Transverse colon (tissue), 4 donors: ENCODE measurements at regions not wholly inside any gene's neighbourhood (a gene's known extent, or its start where the extent isn't known, plus 50 kb on each side); places are given as distances from the start of the nearest gene placed in this dataset.

Experiments
- DNase-seq: peaks from one replicate; pipeline ENCODE4 v3.0.0-alpha.2; 2019
- H3K27ac ChIP-seq, 4 donors: fragments of 200-600 bp; sonication (generic); 2 replicates each; pipeline ENCODE4 v1.5.1; 2016 to 2018; ENCODE audit warnings: inconsistent platforms in 4 of 4
- H3K27me3 ChIP-seq: fragments of 200-600 bp; sonication (generic); 2 replicates; pipeline ENCODE4 v1.5.1; 2017; ENCODE audit warnings: inconsistent platforms
- H3K36me3 ChIP-seq, 4 donors: fragments of 200-600 bp; sonication (generic); 2 replicates each; pipeline ENCODE4 v1.5.1; 2017 to 2019; ENCODE audit warnings: inconsistent platforms in 4 of 4
- H3K4me1 ChIP-seq, 4 donors: fragments of 200-600 bp; sonication (generic); 2 replicates each; pipeline ENCODE4 v1.5.1; 2017 to 2020; ENCODE audit warnings: inconsistent platforms in 4 of 4
- H3K4me3 ChIP-seq, 4 donors: fragments of 200-600 bp; sonication (generic); 1 replicate in 1 of 4; 2 replicates in 3 of 4; pipeline versions ENCODE4 v1.5.1 to v1.6.1; 2017 to 2019; ENCODE audit warnings: inconsistent platforms in 4 of 4
- H3K9me3 ChIP-seq, 2 donors: fragments of 200-600 bp; sonication (generic); 2 replicates each; pipeline ENCODE4 v1.5.1; 2017 to 2019; ENCODE audit warnings: inconsistent platforms in 2 of 2
- CTCF ChIP-seq, 5 experiments: fragments of 200-600 bp in 3 of 5; fragments of 450-650 bp in 2 of 5; sonication (generic) in 3 of 5; IDR thresholded peaks; 1 replicate in 2 of 5; 2 replicates in 3 of 5; pipeline ENCODE4 v1.5.1; 2016 to 2017; ENCODE audit warnings: antibody characterized with exemption in 5 of 5, inconsistent platforms in 3 of 5, mild to moderate bottlenecking in 2 of 5, moderate library complexity in 1 of 5
- EP300 ChIP-seq: sonication (generic); formaldehyde crosslinking; IDR thresholded peaks from one replicate; pipeline ENCODE4 v1.6.1; 2017; ENCODE audit warnings: antibody characterized with exemption, low read depth
- POLR2A ChIP-seq: fragments of 450-650 bp; IDR thresholded peaks from one replicate; pipeline ENCODE4 v1.6.1; 2016; ENCODE audit warnings: antibody characterized with exemption, mild to moderate bottlenecking, moderate library complexity
- POLR2AphosphoS5 ChIP-seq, 3 donors: sonication (generic); formaldehyde crosslinking; IDR thresholded peaks; one replicate each; pipeline ENCODE4 v1.6.1; 2016; ENCODE audit warnings: antibody characterized with exemption in 3 of 3
- WGBS, 2 donors: methylation state at CpG; one replicate each; pipeline ENCODE4 v1.1.5; 2018; ENCODE audit warnings: low coverage in 1 of 2; 5-methylcytosine and 5-hydroxymethylcytosine counted together
- in situ Hi-C, 4 donors: fragments of 200-750 bp; cut with MboI; loops; one replicate each; pipeline versions ENCODE4 v1.15.0 to v1.15.1; 2017; ENCODE audit warnings: low sequenced_read_pairs in 3 of 4, low pct_ligation_motif_present in 1 of 4, low pct_unique_long_range_greater_than_20kb in 1 of 4
- intact Hi-C: fragments of 100-400 bp; cut with DNase I; formaldehyde crosslinking; loops from one replicate; pipeline ENCODE4 v1.15.1; 2023; ENCODE audit warnings: low total_unique reads

GRCh38 chr2:228658998-228659397 is 477.5 kb upstream of the SPHKAP start:
- 89 to 96% methylated on average over 5 of the region's 5 CpGs for WGBS, 2 donors
- intact Hi-C loops = no loop called here
- DNase-seq = no peak
- Histone ChIP-seq H3K4me3 (no peak overlapping the region), H3K4me1 (no peaks in the 10 kb centered on the region), H3K9me3 (no peaks in the 10 kb centered on the region), H3K27me3 (no peaks in the 10 kb centered on the region), H3K36me3 (no peaks in the 10 kb centered on the region), H3K27ac (no peak overlapping the region)
- TF ChIP-seq CTCF (IDR thresholded peaks at IDR 0.05) = no peak
- TF ChIP-seq POLR2AphosphoS5 (IDR thresholded peaks at IDR 0.05) = no peak
- TF ChIP-seq EP300 = no peak
- no peak for TF ChIP-seq POLR2A
- in situ Hi-C loops = loop anchor here in 2 of 4 donors (25.0 kb wide), 2 partner anchors 597 to 772 kb away; no protein-coding TSS in a partner anchor

- intact Hi-C loops (no loop called here), in situ Hi-C loops (loop anchor here in 2 of 4 donors (25.0 kb wide), 2 partner anchors 596 to 771 kb away; no protein-coding TSS in a partner anchor)
- no peaks in the 10 kb centered on the region for H3K9me3 ChIP-seq
- H3K4me1 ChIP-seq = no peaks in the 10 kb centered on the region
- TF ChIP-seq CTCF (IDR thresholded peaks at IDR 0.05) (peak; percentile 34 to 60 (median 42)), EP300 (no peak), POLR2A (no peak)
- no peak overlapping the region for H3K4me3 ChIP-seq
- no peaks in the 10 kb centered on the region for H3K27me3 ChIP-seq
- WGBS, 2 donors = 50 to 58% methylated on average over 6 of the region's 6 CpGs
- DNase-seq = no peak
- no peak overlapping the region for H3K27ac ChIP-seq
- H3K36me3 ChIP-seq = no peaks in the 10 kb centered on the region
Measured at GRCh38 chr2:228657807-228658402, 476.4 kb upstream of the SPHKAP start.

- no peak for DNase-seq
- in situ Hi-C loops = loop anchor here in 2 of 4 donors (25.0 kb wide), 2 partner anchors 593 to 768 kb away; no protein-coding TSS in a partner anchor
- H3K9me3 ChIP-seq = no peaks in the 10 kb centered on the region
- no peaks in the 10 kb centered on the region for H3K4me1 ChIP-seq
- no peak overlapping the region for H3K4me3 ChIP-seq
- intact Hi-C loops = no loop called here
- no peak for TF ChIP-seq EP300
- no peak for TF ChIP-seq CTCF (IDR thresholded peaks at IDR 0.05)
- H3K27ac ChIP-seq = no peak overlapping the region
- 88 to 89% methylated on average over 1 to 2 of the region's 2 CpGs for WGBS, 2 donors
- H3K27me3 ChIP-seq = no peaks in the 10 kb centered on the region
- H3K36me3 ChIP-seq = no peaks in the 10 kb centered on the region
Measured at GRCh38 chr2:228655331-228655730, 473.8 kb upstream of the SPHKAP start.

GRCh38 chr2:228654707-228655106 is 473.2 kb upstream of the SPHKAP start:
- intact Hi-C loops (no loop called here), in situ Hi-C loops (loop anchor here in 2 of 4 donors (25.0 kb wide), 2 partner anchors 592 to 767 kb away; no protein-coding TSS in a partner anchor)
- no peak for DNase-seq
- no peak overlapping the region for H3K27ac ChIP-seq
- TF ChIP-seq POLR2A (no peak), POLR2AphosphoS5 (IDR thresholded peaks at IDR 0.05) (no peak), CTCF (IDR thresholded peaks at IDR 0.05) (no peak), EP300 (no peak)
- no peaks in the 10 kb centered on the region for H3K9me3 ChIP-seq
- H3K4me3 ChIP-seq = no peak overlapping the region
- H3K27me3 ChIP-seq = no peaks in the 10 kb centered on the region
- WGBS, 2 donors = 78 to 85% methylated on average over 2 of the region's 2 CpGs
- H3K4me1 ChIP-seq = no peaks in the 10 kb centered on the region
- H3K36me3 ChIP-seq = no peaks in the 10 kb centered on the region
